Umbilical cord (tissue), 1 donor: ENCODE measurements at regions not wholly inside any gene's neighbourhood (a gene's known extent, or its start where the extent isn't known, plus 50 kb on each side); places are given as distances from the start of the nearest gene placed in this dataset.

Source experiments
- DNase-seq: peaks from one replicate; pipeline ENCODE4 v3.0.0-alpha.2; 2015; ENCODE audit warnings: low spot score

GRCh38 chr6:132244744-132245143, 156.5 kb downstream of the MOXD1 start:
- no peak for DNase-seq

- no peak for DNase-seq
These were observed 164.5 kb downstream of the MOXD1 start for GRCh38 chr6:132236744-132237143.

GRCh38 chr6:132236281-132236680, 165.0 kb downstream of the MOXD1 start:
- no peak for DNase-seq

- no peak for DNase-seq
These were observed 165.5 kb downstream of the MOXD1 start for GRCh38 chr6:132235596-132236280.

- no peak for DNase-seq
These were observed 166.9 kb downstream of the MOXD1 start for GRCh38 chr6:132234356-132234755.

- no peak for DNase-seq
These were observed 170.0 kb downstream of the MOXD1 start for GRCh38 chr6:132231121-132231884.

- no peak for DNase-seq
These were observed 172.4 kb downstream of the MOXD1 start for GRCh38 chr6:132228894-132229293.

GRCh38 chr6:132227904-132228303, 173.4 kb downstream of the MOXD1 start:
- peak; percentile 24 for DNase-seq

GRCh38 chr6:132224943-132225342, 176.3 kb downstream of the MOXD1 start:
- no peak for DNase-seq

- no peak for DNase-seq
These were observed 180.5 kb downstream of the MOXD1 start for GRCh38 chr6:132220800-132221199.

- no peak for DNase-seq
These were observed 181.4 kb downstream of the MOXD1 start for GRCh38 chr6:132219901-132220300.

- DNase-seq = peak; percentile 34
These were observed 183.1 kb downstream of the MOXD1 start for GRCh38 chr6:132218059-132218696.

- no peak for DNase-seq
These were observed 185.5 kb downstream of the MOXD1 start for GRCh38 chr6:132215805-132216204.

- no peak for DNase-seq
These were observed 186.6 kb downstream of the MOXD1 start for GRCh38 chr6:132214716-132215115.

- no peak for DNase-seq
These were observed 187.5 kb downstream of the MOXD1 start for GRCh38 chr6:132213732-132214131.

GRCh38 chr6:132213191-132213590, 188.1 kb downstream of the MOXD1 start:
- DNase-seq = no peak

- peak; percentile 55 for DNase-seq
These were observed 190.2 kb downstream of the MOXD1 start for GRCh38 chr6:132210886-132211563.

GRCh38 chr6:132209351-132209750, 191.9 kb downstream of the MOXD1 start:
- no peak for DNase-seq

GRCh38 chr6:132207991-132208390, 193.3 kb downstream of the MOXD1 start:
- DNase-seq = no peak

- no peak for DNase-seq
These were observed 195.3 kb downstream of the MOXD1 start for GRCh38 chr6:132205946-132206345.

GRCh38 chr6:132204591-132204990, 196.7 kb downstream of the MOXD1 start:
- no peak for DNase-seq

GRCh38 chr6:132202574-132202973, 198.7 kb downstream of the MOXD1 start:
- peak; percentile 59 for DNase-seq
